ENCODE measurements at regions not wholly inside any gene's neighbourhood (a gene's known extent, or its start where the extent isn't known, plus 50 kb on each side); places are given as distances from the start of the nearest gene placed in this dataset.
"Not testable (repeated sequence)": the region's sequence is repeated elsewhere in the genome, so short reads cannot be mapped to it uniquely, and the experiment has no call there.

DNA sequence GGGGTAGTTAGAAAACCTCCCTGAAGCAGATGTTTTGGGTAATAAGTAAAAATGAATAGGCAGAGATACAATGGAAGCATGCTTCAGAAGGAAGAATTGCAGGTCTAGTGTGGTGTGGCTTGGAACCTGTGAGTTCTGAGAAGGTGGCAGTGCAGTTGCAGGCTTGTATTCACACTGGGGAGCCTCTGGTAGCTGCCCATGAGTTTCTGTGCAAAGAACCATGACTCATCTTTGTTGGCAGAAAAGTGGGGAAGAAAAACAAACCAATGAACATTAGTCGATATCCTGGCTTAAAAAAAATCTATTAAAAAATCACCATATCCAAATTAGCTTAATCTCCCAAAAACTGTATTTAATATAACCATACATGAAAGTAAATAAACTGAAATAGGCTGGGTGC is 232.6 kb downstream of the FAT3 start:
- no peak for DNase-seq (ENCODE audit: low read depth)
- no peaks in the 10 kb centered on the region for H3K27me3 ChIP-seq (ENCODE audit: control insufficient read depth, insufficient read depth, low read length)

DNA sequence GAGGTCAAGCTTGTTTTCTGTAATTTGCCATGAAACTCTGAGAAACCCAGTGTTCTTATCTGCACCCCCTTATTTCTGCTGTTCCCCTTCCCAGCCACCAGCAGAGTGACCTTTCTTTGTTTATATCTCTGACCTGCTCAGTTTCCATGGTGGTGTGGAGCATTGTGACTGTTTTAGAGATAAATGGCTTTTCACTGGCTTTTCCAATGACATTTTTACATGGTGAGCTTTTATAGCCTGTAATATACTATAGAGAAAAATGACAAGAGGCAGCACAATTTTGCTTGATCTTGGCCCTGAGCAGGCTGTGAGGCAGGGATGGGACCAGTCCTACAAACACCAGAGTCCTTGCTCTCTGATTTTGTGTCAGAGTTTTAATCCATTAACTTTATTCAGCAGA is 233.9 kb downstream of the FAT3 start:
- no peak for DNase-seq (ENCODE audit: low read depth)
- no peak overlapping the region for H3K4me3 ChIP-seq (ENCODE audit: low read depth, low read length)
- TF ChIP-seq, protein P1, sequence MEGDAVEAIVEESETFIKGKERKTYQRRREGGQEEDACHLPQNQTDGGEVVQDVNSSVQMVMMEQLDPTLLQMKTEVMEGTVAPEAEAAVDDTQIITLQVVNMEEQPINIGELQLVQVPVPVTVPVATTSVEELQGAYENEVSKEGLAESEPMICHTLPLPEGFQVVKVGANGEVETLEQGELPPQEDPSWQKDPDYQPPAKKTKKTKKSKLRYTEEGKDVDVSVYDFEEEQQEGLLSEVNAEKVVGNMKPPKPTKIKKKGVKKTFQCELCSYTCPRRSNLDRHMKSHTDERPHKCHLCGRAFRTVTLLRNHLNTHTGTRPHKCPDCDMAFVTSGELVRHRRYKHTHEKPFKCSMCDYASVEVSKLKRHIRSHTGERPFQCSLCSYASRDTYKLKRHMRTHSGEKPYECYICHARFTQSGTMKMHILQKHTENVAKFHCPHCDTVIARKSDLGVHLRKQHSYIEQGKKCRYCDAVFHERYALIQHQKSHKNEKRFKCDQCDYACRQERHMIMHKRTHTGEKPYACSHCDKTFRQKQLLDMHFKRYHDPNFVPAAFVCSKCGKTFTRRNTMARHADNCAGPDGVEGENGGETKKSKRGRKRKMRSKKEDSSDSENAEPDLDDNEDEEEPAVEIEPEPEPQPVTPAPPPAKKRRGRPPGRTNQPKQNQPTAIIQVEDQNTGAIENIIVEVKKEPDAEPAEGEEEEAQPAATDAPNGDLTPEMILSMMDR (IDR thresholded peaks at IDR 0.05; ENCODE audit: insufficient read depth, low read length, poor library complexity, severe bottlenecking), result no peak
- no peaks in the 10 kb centered on the region for H3K27me3 ChIP-seq (ENCODE audit: control insufficient read depth, insufficient read depth, low read length)
- no peaks in the 10 kb centered on the region for H3K36me3 ChIP-seq (ENCODE audit: control insufficient read depth, insufficient read depth, low read length)

More for the DNA sequence above, 232.6 kb downstream of the FAT3 start:
- Histone ChIP-seq H3K4me3 (ENCODE audit: low read depth, low read length) (no peak overlapping the region), H3K36me3 (ENCODE audit: control insufficient read depth, insufficient read depth, low read length) (no peaks in the 10 kb centered on the region)
- TF ChIP-seq, protein P1 (IDR thresholded peaks at IDR 0.05; ENCODE audit: insufficient read depth, low read length, poor library complexity, severe bottlenecking), result no peak

DNA sequence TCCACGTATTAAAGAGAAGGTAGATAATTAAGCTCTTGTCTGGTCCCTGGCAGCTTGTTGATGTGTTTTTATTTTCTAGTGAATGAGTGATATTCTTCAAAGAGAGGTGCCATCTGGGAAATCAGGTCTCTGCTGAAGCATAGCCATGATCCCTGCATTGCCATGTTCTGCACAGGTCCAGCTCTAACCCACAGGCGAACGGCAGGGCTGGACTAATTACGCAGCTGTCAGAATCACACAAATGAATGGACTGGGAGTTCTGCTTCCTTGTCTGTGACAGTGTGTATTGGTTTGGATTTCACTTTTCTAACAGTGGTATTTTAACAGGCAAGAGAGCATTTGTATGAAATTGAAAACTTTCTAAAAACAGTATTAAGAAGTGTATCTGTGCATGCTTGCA is 235.6 kb downstream of the FAT3 start:
- TF ChIP-seq, protein P1 (IDR thresholded peaks at IDR 0.05; ENCODE audit: insufficient read depth, low read length, poor library complexity, severe bottlenecking), result no peak
- no peak overlapping the region for H3K4me3 ChIP-seq (ENCODE audit: low read depth, low read length)
- DNase-seq (ENCODE audit: low read depth), result no peak
- H3K36me3 ChIP-seq (ENCODE audit: control insufficient read depth, insufficient read depth, low read length), result no peaks in the 10 kb centered on the region
- no peaks in the 10 kb centered on the region for H3K27me3 ChIP-seq (ENCODE audit: control insufficient read depth, insufficient read depth, low read length)

DNA sequence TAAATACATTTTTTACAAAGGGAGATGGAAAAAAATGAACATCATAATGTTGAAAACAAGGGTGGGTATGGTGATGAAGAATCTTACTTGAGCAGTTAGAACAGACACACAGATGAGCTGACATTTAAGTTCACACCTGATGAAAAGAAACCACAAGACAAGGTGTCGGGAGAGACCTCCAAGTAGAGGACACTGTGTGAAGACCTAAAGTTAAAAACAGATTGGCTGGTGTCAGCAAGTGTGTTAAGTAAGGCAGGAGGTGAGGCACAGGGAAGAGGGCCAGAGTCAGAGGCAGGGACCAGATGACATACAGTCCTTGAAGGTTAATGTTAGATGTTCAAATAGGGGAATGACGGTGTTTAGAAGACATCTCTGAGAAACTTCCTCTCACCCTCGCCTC is 236.8 kb downstream of the FAT3 start:
- no peak for DNase-seq (ENCODE audit: low read depth)
- TF ChIP-seq, protein P1 (IDR thresholded peaks at IDR 0.05; ENCODE audit: insufficient read depth, low read length, poor library complexity, severe bottlenecking), result no peak
- Histone ChIP-seq H3K36me3 (ENCODE audit: control insufficient read depth, insufficient read depth, low read length) (no peaks in the 10 kb centered on the region), H3K27me3 (ENCODE audit: control insufficient read depth, insufficient read depth, low read length) (no peaks in the 10 kb centered on the region), H3K4me3 (ENCODE audit: low read depth, low read length) (no peak overlapping the region)

DNA sequence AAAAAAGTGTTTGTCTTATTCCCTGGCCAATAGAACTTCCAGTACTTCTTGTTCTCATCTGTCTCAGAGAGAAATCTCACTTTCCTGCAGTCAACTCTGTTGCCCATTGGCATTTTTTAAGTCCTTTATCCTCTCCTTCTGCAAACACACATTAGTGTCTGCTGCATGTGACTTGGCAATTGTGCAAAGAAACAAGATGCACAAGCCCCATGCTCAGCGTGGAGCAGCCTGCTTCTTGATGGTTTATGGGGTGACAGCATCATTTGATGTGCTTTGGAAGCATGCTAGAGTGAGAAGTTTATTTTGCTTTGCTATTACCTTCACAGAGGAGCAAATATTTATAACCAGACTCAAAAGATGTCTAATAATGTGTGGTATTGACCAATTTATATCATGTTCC is 238.2 kb downstream of the FAT3 start:
- Histone ChIP-seq H3K36me3 (ENCODE audit: control insufficient read depth, insufficient read depth, low read length) (no peaks in the 10 kb centered on the region), H3K4me3 (ENCODE audit: low read depth, low read length) (no peak overlapping the region), H3K27me3 (ENCODE audit: control insufficient read depth, insufficient read depth, low read length) (no peaks in the 10 kb centered on the region)
- DNase-seq (ENCODE audit: low read depth), result no peak
- TF ChIP-seq, protein P1 (IDR thresholded peaks at IDR 0.05; ENCODE audit: insufficient read depth, low read length, poor library complexity, severe bottlenecking), result no peak

DNA sequence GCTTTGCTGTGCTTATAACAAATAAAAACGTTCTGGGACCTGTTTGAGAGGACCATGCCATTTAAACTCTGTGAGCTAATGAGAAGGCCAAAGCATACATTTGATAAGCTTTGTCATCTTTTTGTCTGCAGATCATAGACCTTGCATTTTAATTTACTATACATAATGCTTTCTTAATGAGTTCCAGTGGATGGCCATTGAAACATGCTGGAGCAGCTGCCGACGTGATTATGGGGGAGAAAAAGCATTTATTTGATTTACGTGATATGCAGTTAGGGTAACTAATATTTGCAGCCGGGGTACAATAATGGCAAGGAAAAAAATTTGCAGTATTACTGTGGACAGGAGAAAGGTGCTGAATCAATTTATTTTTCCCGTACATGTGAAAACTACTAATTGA is 240.2 kb downstream of the FAT3 start:
- no peak for DNase-seq (ENCODE audit: low read depth)
- Histone ChIP-seq H3K36me3 (ENCODE audit: control insufficient read depth, insufficient read depth, low read length) (no peaks in the 10 kb centered on the region), H3K27me3 (ENCODE audit: control insufficient read depth, insufficient read depth, low read length) (no peaks in the 10 kb centered on the region), H3K4me3 (ENCODE audit: low read depth, low read length) (no peak overlapping the region)
- TF ChIP-seq, protein P1 (IDR thresholded peaks at IDR 0.05; ENCODE audit: insufficient read depth, low read length, poor library complexity, severe bottlenecking), result no peak

DNA sequence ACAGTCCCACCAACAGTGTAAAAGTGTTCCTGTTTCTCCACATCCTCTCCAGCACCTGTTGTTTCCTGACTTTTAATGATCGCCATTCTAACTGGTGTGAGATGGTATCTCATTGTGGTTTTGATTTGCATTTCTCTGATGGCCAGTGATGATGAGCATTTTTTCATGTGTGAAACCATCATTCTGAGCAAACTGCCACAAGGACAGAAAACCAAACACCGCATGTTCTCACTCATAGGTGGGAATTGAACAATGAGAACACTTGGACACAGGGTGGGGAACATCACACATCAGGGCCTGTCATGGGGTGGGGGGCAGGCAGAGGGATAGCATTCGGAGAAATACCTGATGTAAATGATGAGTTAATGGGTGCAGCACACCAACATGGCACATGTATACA is 240.8 kb downstream of the FAT3 start:
- H3K36me3 ChIP-seq (ENCODE audit: control insufficient read depth, insufficient read depth, low read length), result not testable (repeated sequence)

More for the DNA sequence above, 240.8 kb downstream of the FAT3 start:
- DNase-seq (ENCODE audit: low read depth); H3K4me3 ChIP-seq (ENCODE audit: low read depth, low read length); H3K27me3 ChIP-seq (ENCODE audit: control insufficient read depth, insufficient read depth, low read length): not testable (repeated sequence)
